ENCODE measurements at regions not wholly inside any gene's neighbourhood (a gene's known extent, or its start where the extent isn't known, plus 50 kb on each side); places are given as distances from the start of the nearest gene placed in this dataset.

- TF ChIP-seq CTCF (IDR thresholded peaks at IDR 0.05) (no peak), EZH2 (IDR thresholded peaks at IDR 0.05; ENCODE audit: borderline replicate concordance, insufficient read depth, low read depth, low read length, poor library complexity, severe bottlenecking) (no peak)
These were observed 183.8 kb upstream of the SOX9 start for GRCh38 chr17:71936977-71937376.

Data from B cell (primary cell).